ENCODE measurements at regions not wholly inside any gene's neighbourhood (a gene's known extent, or its start where the extent isn't known, plus 50 kb on each side); places are given as distances from the start of the nearest gene placed in this dataset.

- intact Hi-C loops (cut with DNase I; ENCODE audit: low total_unique reads) = no loop called here
- H3K27ac ChIP-seq = no peak overlapping the region
- no peaks in the 10 kb centered on the region for H3K36me3 ChIP-seq
Measured at GRCh38 chr10:29846881-29847280, 212.1 kb upstream of the SVIL start.

GRCh38 chr10:29845166-29845565 is 210.4 kb upstream of the SVIL start:
- Histone ChIP-seq H3K36me3 (no peaks in the 10 kb centered on the region), H3K9me3 (no peaks in the 10 kb centered on the region), H3K27ac (no peak overlapping the region), H3K4me1 (peaks cover 0 to 50% (median 19%) of the 10 kb centered on the region in 4 donors), H3K4me3 (no peak overlapping the region), H3K27me3 (no peaks in the 10 kb centered on the region)
- no peak for DNase-seq
- TF ChIP-seq CTCF (IDR thresholded peaks at IDR 0.05) = no peak
- intact Hi-C loops (cut with DNase I; ENCODE audit: low total_unique reads) = no loop called here

More at GRCh38 chr10:29846881-29847280, 212.1 kb upstream of the SVIL start:
- no peak overlapping the region for H3K4me3 ChIP-seq
- H3K9me3 ChIP-seq = no peaks in the 10 kb centered on the region
- H3K27me3 ChIP-seq = no peaks in the 10 kb centered on the region
- no peak for DNase-seq
- peaks cover 0 to 35% (median 10%) of the 10 kb centered on the region in 4 donors for H3K4me1 ChIP-seq
- no peak for TF ChIP-seq CTCF (IDR thresholded peaks at IDR 0.05)

- no peak for TF ChIP-seq CTCF (IDR thresholded peaks at IDR 0.05)
- H3K27ac ChIP-seq = peak overlapping the region; percentile 85 to 88
- no peaks in the 10 kb centered on the region for H3K36me3 ChIP-seq
- H3K9me3 ChIP-seq = no peaks in the 10 kb centered on the region
- no peaks in the 10 kb centered on the region for H3K27me3 ChIP-seq
- peaks cover 0 to 55% (median 30%) of the 10 kb centered on the region in 4 donors for H3K4me1 ChIP-seq
- no peak for DNase-seq
- intact Hi-C loops (cut with DNase I; ENCODE audit: low total_unique reads) = no loop called here
- no peak overlapping the region for H3K4me3 ChIP-seq
Measured at GRCh38 chr10:29843143-29843542, 208.4 kb upstream of the SVIL start.

- Histone ChIP-seq H3K4me3 (no peak overlapping the region), H3K9me3 (no peaks in the 10 kb centered on the region), H3K4me1 (peaks cover 0 to 66% (median 30%) of the 10 kb centered on the region in 4 donors), H3K27ac (peak overlapping the region; percentile 85 to 88), H3K27me3 (no peaks in the 10 kb centered on the region), H3K36me3 (no peaks in the 10 kb centered on the region)
- peak; percentile 49 to 88 for DNase-seq
- TF ChIP-seq CTCF (IDR thresholded peaks at IDR 0.05) = no peak
- intact Hi-C loops (cut with DNase I; ENCODE audit: low total_unique reads) = no loop called here
Measured at GRCh38 chr10:29841724-29842649, 207.2 kb upstream of the SVIL start.

- DNase-seq = no peak
- no peak for TF ChIP-seq CTCF (IDR thresholded peaks at IDR 0.05)
- Histone ChIP-seq H3K27ac (peak overlapping the region; percentile 85 to 88), H3K4me3 (no peak overlapping the region), H3K36me3 (no peaks in the 10 kb centered on the region), H3K4me1 (peaks cover 0 to 68% (median 30%) of the 10 kb centered on the region in 4 donors), H3K27me3 (no peaks in the 10 kb centered on the region), H3K9me3 (no peaks in the 10 kb centered on the region)
- intact Hi-C loops (cut with DNase I; ENCODE audit: low total_unique reads) = no loop called here
Measured at GRCh38 chr10:29840516-29841276, 205.9 kb upstream of the SVIL start.
